Activated naive CD8-positive, alpha-beta T cell (primary cell): ENCODE measurements at regions not wholly inside any gene's neighbourhood (a gene's known extent, or its start where the extent isn't known, plus 50 kb on each side); places are given as distances from the start of the nearest gene placed in this dataset.
"Not testable (repeated sequence)": the region's sequence is repeated elsewhere in the genome, so short reads cannot be mapped to it uniquely, and the experiment has no call there.

ENCODE experiments used
- H3K27ac Mint-ChIP-seq: one replicate; pipeline ENCODE4 v1.8.0; 2021; ENCODE audit warnings: mixed read lengths
- H3K27me3 Mint-ChIP-seq: one replicate; pipeline ENCODE4 v1.8.0; 2021; ENCODE audit warnings: mixed read lengths
- H3K36me3 Mint-ChIP-seq: one replicate; pipeline ENCODE4 v1.8.0; 2021; ENCODE audit warnings: mixed read lengths
- H3K4me1 Mint-ChIP-seq: one replicate; pipeline ENCODE4 v1.8.0; 2021; ENCODE audit warnings: low read depth, mixed read lengths
- H3K4me3 Mint-ChIP-seq: one replicate; pipeline ENCODE4 v1.8.0; 2021; ENCODE audit warnings: mild to moderate bottlenecking, mixed read lengths
- H3K9me3 Mint-ChIP-seq: one replicate; pipeline ENCODE4 v1.8.0; 2021; ENCODE audit warnings: low read depth, mixed read lengths

DNA sequence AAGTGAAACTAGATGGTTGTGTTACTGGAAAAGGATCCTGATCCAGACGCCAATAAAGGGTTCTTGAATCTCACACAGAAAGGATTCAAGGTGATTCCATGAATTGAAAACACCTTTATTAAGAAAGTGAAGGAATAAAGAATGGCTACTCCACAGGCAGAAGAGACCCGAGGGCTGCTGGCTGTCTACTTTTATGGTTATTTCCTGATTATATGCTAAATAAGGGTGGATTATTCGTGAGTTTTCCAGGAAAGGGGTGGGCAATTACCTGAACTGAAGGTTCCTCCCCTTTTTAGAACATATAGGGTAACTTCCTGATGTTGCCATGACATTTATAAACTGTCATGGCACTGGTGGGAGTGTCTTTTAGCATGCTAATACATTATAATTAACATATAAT lies 50.9 kb upstream of the WARS2 start:
- Mint-ChIP-seq H3K36me3 (peaks cover 51% of the 10 kb centered on the region), H3K4me1 (no peaks in the 10 kb centered on the region), H3K9me3 (peaks cover 10% of the 10 kb centered on the region), H3K4me3 (no peak overlapping the region), H3K27ac (no peak overlapping the region), H3K27me3 (no peaks in the 10 kb centered on the region)

DNA sequence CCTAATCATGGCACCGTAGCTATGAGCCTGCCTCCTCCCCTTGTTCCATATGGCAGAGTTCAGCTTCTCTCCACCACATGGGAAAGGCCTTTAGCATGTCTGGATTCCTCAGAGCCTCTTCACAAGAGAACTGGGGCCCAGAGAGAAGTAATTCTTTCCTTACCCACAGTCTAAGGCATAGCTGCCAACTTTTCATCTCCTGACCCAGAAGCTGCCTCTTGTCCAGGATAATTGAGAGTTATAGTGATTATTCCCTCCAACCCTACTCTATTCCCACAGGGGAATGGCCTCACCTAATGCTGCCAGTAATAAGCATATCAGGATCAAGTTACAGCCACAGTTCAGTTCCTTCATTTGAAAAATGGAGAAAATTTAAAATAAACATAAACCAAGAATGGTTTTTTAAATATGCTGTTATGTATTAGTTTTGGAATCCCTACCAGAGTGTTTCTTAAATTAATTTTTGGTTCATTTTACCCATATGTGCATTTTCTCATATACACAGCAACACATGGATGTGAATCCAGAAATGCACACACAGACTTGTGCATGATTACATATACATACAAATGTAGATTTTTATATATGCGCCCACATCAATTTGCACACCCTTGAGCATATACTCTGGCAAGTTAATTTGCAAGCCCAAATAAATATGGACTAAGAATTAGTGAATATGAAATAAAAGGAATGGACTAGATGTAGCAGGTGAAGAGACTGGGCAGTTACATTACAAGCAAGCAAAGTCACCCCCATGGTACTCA lies 63.9 kb upstream of the WARS2 start:
- peaks cover 28% of the 10 kb centered on the region for H3K36me3 Mint-ChIP-seq

DNA sequence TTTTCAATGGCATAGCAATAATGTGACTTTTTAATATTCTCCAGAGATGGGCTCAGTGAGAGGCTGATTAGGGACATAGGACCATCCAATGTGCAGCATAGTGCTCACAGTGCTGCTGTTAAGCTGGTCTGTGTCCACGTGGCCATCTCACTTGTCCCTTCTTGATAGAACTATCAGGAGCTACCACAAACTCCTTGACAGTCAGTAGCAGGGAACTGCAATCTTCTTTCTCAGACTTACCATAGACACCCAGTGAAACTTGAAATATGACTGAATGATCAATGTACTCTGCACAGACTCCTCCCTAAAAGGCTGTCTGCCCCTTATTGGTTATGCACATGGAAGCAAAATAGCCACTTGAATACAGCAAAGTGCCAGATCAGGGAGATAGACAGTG lies 64.5 kb upstream of the WARS2 start:
- H3K4me3 Mint-ChIP-seq = no peak overlapping the region
- no peaks in the 10 kb centered on the region for H3K27me3 Mint-ChIP-seq
- no peaks in the 10 kb centered on the region for H3K9me3 Mint-ChIP-seq
- H3K27ac Mint-ChIP-seq = no peak overlapping the region
- peaks cover 28% of the 10 kb centered on the region for H3K36me3 Mint-ChIP-seq
- no peaks in the 10 kb centered on the region for H3K4me1 Mint-ChIP-seq

More for the DNA sequence above, 63.9 kb upstream of the WARS2 start:
- H3K4me1 Mint-ChIP-seq = no peaks in the 10 kb centered on the region
- H3K27me3 Mint-ChIP-seq = no peaks in the 10 kb centered on the region
- no peak overlapping the region for H3K4me3 Mint-ChIP-seq
- H3K27ac Mint-ChIP-seq = no peak overlapping the region
- H3K9me3 Mint-ChIP-seq = no peaks in the 10 kb centered on the region

DNA sequence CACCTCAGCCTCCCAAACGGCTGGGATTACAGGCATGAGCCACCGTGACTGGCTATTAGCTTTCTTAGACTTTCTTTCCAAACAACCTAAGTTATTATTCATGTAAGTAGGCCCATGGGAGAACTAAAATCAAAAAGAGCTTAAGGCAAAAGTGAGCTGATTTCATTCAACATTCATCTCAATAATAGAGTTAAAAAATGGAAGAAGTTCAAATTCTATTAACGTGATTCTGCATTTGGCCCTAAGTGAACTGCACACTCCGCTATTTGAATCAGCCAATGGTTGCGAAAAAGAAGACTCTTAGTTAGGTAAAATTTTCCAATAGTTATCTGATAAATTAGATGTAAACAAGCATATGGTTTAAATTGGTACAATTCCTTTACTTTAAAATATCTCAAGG lies 68.6 kb upstream of the WARS2 start:
- Mint-ChIP-seq H3K36me3 (peaks cover 33% of the 10 kb centered on the region), H3K4me3 (no peak overlapping the region), H3K27me3 (no peaks in the 10 kb centered on the region), H3K9me3 (no peaks in the 10 kb centered on the region), H3K4me1 (no peaks in the 10 kb centered on the region), H3K27ac (no peak overlapping the region)

DNA sequence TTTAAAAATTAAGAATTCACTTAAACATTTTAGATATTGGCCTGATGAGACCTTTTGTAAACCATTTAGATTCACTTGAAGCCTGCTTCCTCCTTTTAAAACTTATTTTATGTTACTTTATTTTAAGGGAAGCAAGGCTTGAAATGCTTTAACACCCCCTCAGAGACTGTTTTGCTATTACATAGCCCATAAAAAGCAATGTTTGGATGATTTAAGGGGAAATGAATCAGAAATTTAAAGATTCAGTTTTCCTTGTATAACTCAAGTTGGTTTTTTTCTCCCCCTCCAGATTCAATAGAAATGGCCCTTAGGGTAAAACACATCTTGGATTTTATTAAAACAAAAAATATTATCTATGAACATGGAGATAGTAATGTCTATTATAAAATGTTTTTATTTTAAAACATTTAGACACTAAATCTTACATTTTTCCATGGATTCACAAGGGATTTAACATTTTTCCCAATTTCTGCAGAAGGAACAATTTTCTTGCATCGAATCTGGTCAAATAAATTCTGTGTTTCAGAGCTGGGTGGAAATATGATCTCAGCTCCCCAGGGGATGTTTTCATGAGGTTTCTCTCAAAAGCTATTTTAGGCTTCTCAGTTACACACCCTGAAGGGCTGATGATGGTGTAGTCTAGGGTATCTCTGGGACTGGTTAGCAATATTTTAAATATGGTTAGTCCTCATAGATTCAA lies 69.3 kb upstream of the WARS2 start:
- no peak overlapping the region for H3K4me3 Mint-ChIP-seq
- no peaks in the 10 kb centered on the region for H3K27me3 Mint-ChIP-seq
- H3K9me3 Mint-ChIP-seq = no peaks in the 10 kb centered on the region
- H3K27ac Mint-ChIP-seq = no peak overlapping the region
- peaks cover 32% of the 10 kb centered on the region for H3K36me3 Mint-ChIP-seq
- H3K4me1 Mint-ChIP-seq = no peaks in the 10 kb centered on the region

DNA sequence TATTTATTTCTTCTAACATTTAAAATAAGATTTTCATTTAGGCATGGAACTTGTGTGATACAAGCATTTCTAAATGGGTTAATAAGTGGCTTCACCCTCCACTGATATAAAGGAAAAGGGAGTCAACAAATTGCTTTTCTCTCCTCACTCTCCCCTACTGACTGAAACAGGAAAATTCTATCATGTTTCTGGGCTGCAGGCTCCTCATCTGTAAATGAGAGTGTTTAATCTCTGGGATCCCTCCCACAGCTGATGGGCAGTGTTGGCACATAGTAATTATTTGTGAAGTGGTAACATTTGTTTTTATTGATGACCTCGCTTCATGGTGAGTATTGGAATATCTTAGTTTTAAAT lies 69.8 kb upstream of the WARS2 start:
- Mint-ChIP-seq H3K27me3 (no peaks in the 10 kb centered on the region), H3K36me3 (peaks cover 29% of the 10 kb centered on the region), H3K4me3 (no peak overlapping the region), H3K9me3 (no peaks in the 10 kb centered on the region), H3K4me1 (no peaks in the 10 kb centered on the region), H3K27ac (no peak overlapping the region)

DNA sequence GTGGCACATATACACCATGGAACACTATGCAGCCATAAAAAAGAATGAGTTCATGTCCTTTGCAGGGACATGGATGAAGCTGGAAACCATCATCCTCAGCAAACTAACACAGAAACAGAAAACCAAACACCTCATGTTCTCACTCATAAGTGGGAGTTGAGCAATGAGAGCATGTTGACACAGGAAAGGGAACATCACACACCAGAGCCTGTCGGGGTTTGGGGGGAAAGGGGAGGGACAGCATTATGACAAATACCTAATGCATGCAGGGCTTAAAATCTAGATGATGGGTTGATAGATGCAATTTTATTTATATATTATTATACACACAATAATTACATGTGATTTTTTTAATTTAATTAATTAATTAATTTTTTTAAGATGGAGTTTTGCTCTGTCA lies 72.8 kb upstream of the WARS2 start:
- not testable (repeated sequence) for H3K27me3 Mint-ChIP-seq, H3K9me3 Mint-ChIP-seq, H3K4me1 Mint-ChIP-seq, H3K27ac Mint-ChIP-seq, H3K4me3 Mint-ChIP-seq
- peaks cover 31% of the 10 kb centered on the region for H3K36me3 Mint-ChIP-seq

DNA sequence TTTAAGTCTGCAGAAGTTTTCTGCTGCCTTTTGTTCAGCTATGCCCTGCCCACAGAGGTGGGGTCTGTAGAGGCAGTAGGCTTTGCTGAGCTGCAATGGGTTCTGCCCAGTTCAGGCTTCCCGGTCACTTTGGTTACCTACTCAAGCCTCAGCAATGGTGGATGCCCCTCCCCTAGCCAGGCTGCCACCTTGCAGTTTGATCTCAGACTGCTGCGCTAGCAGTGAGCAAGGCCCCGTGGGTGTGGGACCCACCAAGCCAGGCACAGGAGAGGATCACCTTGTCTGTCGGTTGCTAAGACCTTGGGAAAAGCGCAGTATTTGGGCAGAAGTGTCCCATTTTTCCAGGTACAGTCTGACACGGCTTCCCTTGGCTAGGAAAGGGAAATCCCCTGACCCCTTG lies 74.5 kb upstream of the WARS2 start:
- H3K27ac Mint-ChIP-seq = not testable (repeated sequence)

DNA sequence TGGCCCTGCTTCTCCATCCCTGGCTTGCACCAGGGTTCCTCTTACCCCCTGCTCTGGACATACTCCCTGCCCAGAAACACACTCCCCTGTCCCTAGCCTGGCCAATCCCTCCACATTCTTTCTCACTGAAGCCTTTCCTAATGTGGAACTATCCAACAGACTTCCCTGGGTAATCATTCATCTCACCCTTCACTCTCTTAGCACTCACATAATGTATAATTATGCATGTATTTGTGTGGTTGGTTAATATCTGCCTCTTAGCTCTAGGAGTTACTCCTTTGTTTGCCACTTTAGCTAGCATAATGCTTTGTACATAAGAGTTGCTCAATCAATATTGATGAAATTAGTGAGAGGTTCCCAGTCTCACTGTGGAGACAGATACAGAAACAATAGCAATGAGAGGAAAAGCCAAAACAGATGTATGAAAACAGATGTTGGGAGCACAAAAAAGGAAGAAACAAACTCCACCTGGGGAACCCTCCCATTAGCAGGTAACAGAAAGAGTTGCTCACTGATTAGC lies 76.9 kb upstream of the WARS2 start:
- H3K27me3 Mint-ChIP-seq = no peaks in the 10 kb centered on the region
- H3K4me1 Mint-ChIP-seq = no peaks in the 10 kb centered on the region
- no peak overlapping the region for H3K27ac Mint-ChIP-seq
- no peak overlapping the region for H3K4me3 Mint-ChIP-seq
- H3K36me3 Mint-ChIP-seq = peaks cover 27% of the 10 kb centered on the region
- no peaks in the 10 kb centered on the region for H3K9me3 Mint-ChIP-seq

More for the DNA sequence above, 74.5 kb upstream of the WARS2 start:
- peaks cover 28% of the 10 kb centered on the region for H3K36me3 Mint-ChIP-seq
- H3K27me3 Mint-ChIP-seq, H3K4me3 Mint-ChIP-seq, H3K9me3 Mint-ChIP-seq, H3K4me1 Mint-ChIP-seq: not testable (repeated sequence)

DNA sequence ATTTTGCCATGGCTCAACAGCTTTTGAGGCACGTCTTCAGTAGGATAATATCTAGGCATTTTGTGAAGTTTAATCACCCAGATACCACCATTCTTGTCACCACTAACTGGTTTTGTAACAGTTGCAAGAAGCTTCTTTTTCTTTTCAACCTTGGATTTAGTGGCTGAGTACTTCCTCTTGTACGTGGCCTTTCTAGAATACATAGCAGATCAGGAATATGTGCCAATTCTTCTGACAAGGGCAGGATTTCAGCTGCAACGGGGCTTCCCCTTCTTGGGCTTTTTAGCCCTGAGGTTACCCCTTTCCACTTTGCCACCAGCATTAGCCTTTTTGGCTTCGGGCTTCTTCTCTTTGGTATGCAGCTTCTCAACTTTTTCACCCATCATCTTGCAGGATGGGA lies 79.3 kb upstream of the WARS2 start:
- Mint-ChIP-seq H3K4me3 (no peak overlapping the region), H3K36me3 (peaks cover 25% of the 10 kb centered on the region), H3K27ac (no peak overlapping the region), H3K27me3 (no peaks in the 10 kb centered on the region), H3K4me1 (no peaks in the 10 kb centered on the region), H3K9me3 (no peaks in the 10 kb centered on the region)

DNA sequence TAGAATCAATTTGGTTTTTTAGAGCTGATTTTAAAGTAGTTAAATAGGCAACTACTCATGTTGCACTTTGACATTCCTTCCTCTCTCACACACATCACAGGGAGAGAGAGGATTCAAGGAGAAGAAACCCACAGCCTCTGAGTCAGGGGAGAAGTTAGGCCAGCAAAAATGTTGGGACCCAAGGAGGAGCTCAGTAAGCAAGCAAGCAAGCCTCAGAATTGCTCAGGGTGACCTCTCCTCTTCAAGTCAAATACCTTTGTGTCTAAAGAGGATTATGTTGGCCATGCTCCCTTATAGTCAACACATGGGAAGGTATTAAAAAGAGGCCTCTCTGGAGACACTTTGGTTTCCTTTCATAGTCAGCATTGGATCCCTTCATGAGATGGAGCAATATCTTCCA lies 80.5 kb upstream of the WARS2 start:
- H3K4me1 Mint-ChIP-seq = no peaks in the 10 kb centered on the region
- no peaks in the 10 kb centered on the region for H3K27me3 Mint-ChIP-seq
- H3K4me3 Mint-ChIP-seq = no peak overlapping the region
- no peak overlapping the region for H3K27ac Mint-ChIP-seq
- H3K36me3 Mint-ChIP-seq = peaks cover 27% of the 10 kb centered on the region
- H3K9me3 Mint-ChIP-seq = no peaks in the 10 kb centered on the region

DNA sequence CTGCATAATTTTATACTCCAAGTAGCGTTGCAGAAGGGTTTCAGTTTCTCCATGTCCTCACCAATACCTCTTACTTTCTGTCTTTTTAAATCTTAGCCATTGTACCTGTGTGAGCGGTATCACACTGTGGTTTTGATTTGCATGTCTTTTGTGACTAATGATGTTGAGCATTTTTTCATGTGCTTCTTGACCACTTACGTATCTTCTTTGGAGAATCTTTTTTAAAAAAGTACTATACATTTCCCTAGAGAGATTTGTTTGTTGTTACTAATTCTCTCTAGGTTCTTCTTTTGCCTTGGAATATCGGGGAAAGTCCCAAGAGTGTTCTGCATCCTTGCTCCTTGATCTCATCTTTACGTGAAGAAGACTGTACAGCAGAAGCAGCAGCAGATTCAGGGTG lies 81.8 kb upstream of the WARS2 start:
- Mint-ChIP-seq H3K27ac (no peak overlapping the region), H3K4me1 (no peaks in the 10 kb centered on the region), H3K36me3 (peaks cover 20% of the 10 kb centered on the region), H3K9me3 (no peaks in the 10 kb centered on the region), H3K4me3 (no peak overlapping the region), H3K27me3 (no peaks in the 10 kb centered on the region)

DNA sequence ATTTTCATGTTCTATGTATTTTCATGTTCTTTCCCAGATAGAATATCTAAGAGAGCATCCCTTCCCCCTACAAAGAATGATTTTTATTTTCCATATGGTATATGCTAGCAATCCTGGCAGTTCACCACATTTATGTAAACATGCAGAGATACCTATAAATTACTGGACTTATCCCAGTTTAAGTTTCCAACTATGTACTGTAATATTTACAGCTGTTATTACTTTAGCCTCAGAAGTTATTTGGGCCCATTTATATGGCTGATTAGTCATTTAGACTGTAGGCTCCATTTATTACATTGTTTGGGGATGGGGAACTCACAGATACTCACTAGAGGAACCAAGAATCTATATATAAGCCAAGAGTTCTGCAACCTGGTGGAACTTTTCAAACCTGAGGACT lies 84.8 kb upstream of the WARS2 start:
- Mint-ChIP-seq H3K27ac (no peak overlapping the region), H3K4me1 (no peaks in the 10 kb centered on the region), H3K27me3 (no peaks in the 10 kb centered on the region)

DNA sequence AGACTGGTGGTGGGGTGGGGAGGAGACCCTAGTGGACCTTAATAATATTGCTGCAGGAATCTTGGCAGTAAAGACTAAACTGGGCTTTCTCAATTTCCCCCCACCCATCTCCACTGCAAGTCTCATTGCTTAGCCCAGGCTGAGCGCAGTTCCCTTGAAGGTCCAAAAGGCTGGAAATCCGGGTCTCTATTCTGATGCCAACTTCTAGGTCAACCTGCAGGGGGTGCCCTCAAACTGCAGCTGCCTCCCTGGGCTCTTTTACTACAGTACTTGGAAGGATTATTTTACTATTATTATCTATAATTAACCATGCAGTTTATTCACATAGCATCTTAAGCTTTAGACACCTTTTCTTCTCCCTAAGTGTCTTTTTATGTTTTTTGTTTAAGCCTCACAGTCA lies 85.4 kb upstream of the WARS2 start:
- Mint-ChIP-seq H3K9me3 (no peaks in the 10 kb centered on the region), H3K36me3 (peaks cover 15% of the 10 kb centered on the region), H3K4me3 (no peak overlapping the region), H3K27ac (no peak overlapping the region), H3K4me1 (no peaks in the 10 kb centered on the region), H3K27me3 (no peaks in the 10 kb centered on the region)

More for the DNA sequence above, 84.8 kb upstream of the WARS2 start:
- Mint-ChIP-seq H3K36me3 (peaks cover 18% of the 10 kb centered on the region), H3K4me3 (no peak overlapping the region), H3K9me3 (no peaks in the 10 kb centered on the region)

DNA sequence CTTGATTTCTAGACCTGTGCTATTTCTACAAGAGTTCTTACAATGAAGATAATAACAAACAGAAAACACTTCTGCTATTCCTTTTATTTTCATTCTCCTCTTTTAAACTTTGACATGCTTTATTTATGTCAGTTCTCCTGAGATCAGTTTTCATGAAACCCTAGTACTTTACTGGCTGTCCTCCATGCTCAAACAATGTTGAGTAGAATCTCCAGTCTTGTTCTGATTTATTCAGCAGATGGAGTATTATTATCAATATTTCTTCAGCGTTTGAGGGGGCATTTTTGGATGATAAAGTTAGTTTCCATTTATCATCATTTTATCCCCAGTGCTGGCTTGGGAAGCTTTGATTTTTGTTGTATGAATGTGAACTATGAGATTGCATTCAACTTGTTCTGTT lies 85.9 kb upstream of the WARS2 start:
- Mint-ChIP-seq H3K4me1 (no peaks in the 10 kb centered on the region), H3K9me3 (no peaks in the 10 kb centered on the region), H3K4me3 (no peak overlapping the region), H3K27ac (no peak overlapping the region), H3K36me3 (peaks cover 16% of the 10 kb centered on the region), H3K27me3 (no peaks in the 10 kb centered on the region)

DNA sequence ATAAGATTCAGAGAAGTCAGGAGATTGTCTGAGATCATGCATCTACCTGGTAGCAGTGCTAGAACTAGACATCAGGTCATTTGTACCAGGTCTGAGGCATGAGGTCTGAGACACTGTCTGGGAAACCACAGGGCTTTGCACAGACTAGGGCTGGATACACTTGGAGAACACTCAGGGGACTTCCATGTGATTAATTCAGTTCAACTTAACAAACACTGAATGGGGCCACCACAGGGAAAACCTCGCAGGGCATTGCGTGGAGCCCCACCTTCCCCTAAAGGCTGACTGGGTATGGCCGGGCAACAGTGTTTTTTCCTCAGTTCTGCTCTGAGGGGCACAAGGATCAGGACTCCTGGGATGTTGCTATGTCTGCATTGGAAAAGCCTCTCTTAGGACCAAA lies 86.5 kb upstream of the WARS2 start:
- no peaks in the 10 kb centered on the region for H3K27me3 Mint-ChIP-seq
- H3K36me3 Mint-ChIP-seq = peaks cover 15% of the 10 kb centered on the region
- no peaks in the 10 kb centered on the region for H3K9me3 Mint-ChIP-seq
- no peak overlapping the region for H3K27ac Mint-ChIP-seq
- no peaks in the 10 kb centered on the region for H3K4me1 Mint-ChIP-seq
- H3K4me3 Mint-ChIP-seq = no peak overlapping the region
